Hepatocyte (in vitro differentiated cells): ENCODE measurements at regions not wholly inside any gene's neighbourhood (a gene's known extent, or its start where the extent isn't known, plus 50 kb on each side); places are given as distances from the start of the nearest gene placed in this dataset.
A peak's percentile ranks its signal among the peaks of the same experiment; 100 is the strongest.

Experiments used
- DNase-seq: peaks from one replicate; pipeline ENCODE4 v3.0.0-alpha.2; 2016; ENCODE audit warnings: low spot score
- H2AFZ ChIP-seq: fragments of 200-600 bp; sonication (generic); 2 replicates; pipeline ENCODE4 v1.6.0; 2016; ENCODE audit warnings: antibody characterized with exemption, mild to moderate bottlenecking
- H3K27ac ChIP-seq: fragments of 200-600 bp; sonication (generic); 2 replicates; pipeline ENCODE4 v1.5.1; 2016; ENCODE audit warnings: mild to moderate bottlenecking
- H3K27me3 ChIP-seq: fragments of 200-600 bp; sonication (generic); 2 replicates; pipeline ENCODE4 v1.6.1; 2016
- H3K36me3 ChIP-seq: fragments of 200-600 bp; sonication (generic); replicated peaks from 2 replicates; pipeline ENCODE4 v1.5.1; 2016; ENCODE audit warnings: low read depth; ENCODE audit not compliant: insufficient read depth
- H3K4me1 ChIP-seq: fragments of 200-600 bp; sonication (generic); 2 replicates; pipeline ENCODE4 v1.5.1; 2016; ENCODE audit warnings: mild to moderate bottlenecking, moderate library complexity; ENCODE audit not compliant: insufficient read depth
- H3K4me2 ChIP-seq: fragments of 200-600 bp; sonication (generic); 2 replicates; pipeline ENCODE4 v1.6.0; 2016
- H3K4me3 ChIP-seq: fragments of 200-600 bp; sonication (generic); 2 replicates; pipeline ENCODE4 v1.5.1; 2016; ENCODE audit warnings: mild to moderate bottlenecking
- H3K79me2 ChIP-seq: fragments of 200-600 bp; sonication (generic); 2 replicates; pipeline ENCODE4 v1.6.0; 2017; ENCODE audit warnings: mild to moderate bottlenecking
- H3K9me2 ChIP-seq: fragments of 200-600 bp; sonication (generic); replicated peaks from 2 replicates; pipeline ENCODE4 v1.6.0; 2017; ENCODE audit warnings: mild to moderate bottlenecking; ENCODE audit not compliant: insufficient read depth
- H3K9me3 ChIP-seq: fragments of 200-600 bp; sonication (generic); 2 replicates; pipeline ENCODE4 v1.5.1; 2016; ENCODE audit warnings: low read depth, mild to moderate bottlenecking
- H4K20me1 ChIP-seq: fragments of 200-600 bp; sonication (generic); 2 replicates; pipeline ENCODE4 v1.6.0; 2016; ENCODE audit warnings: mild to moderate bottlenecking; ENCODE audit not compliant: insufficient read depth, poor library complexity, severe bottlenecking
- EZH2 ChIP-seq: fragments of 200-600 bp; sonication (generic); IDR thresholded peaks from 2 replicates; pipeline ENCODE4 v1.6.1; 2016; ENCODE audit warnings: antibody characterized with exemption, mild to moderate bottlenecking, borderline replicate concordance
- EZH2phosphoT487 ChIP-seq: fragments of 200-600 bp; sonication (generic); IDR thresholded peaks from one replicate; pipeline ENCODE4 v1.6.1; 2018; ENCODE audit warnings: antibody characterized with exemption, mild to moderate bottlenecking, low read depth, moderate library complexity; ENCODE audit not compliant: unreplicated experiment, severe bottlenecking
- WGBS: methylation state at CpG from one replicate; pipeline ENCODE4 v1.1.6; 2016; ENCODE audit warnings: low lambda C conversion rate; ENCODE audit errors: missing lambda C conversion rate; 5-methylcytosine and 5-hydroxymethylcytosine counted together
- TF ChIP-seq, protein P1 (sequence below): fragments of 200-600 bp; sonication (generic); IDR thresholded peaks from 2 replicates; pipeline ENCODE4 v1.5.1; 2016; ENCODE audit warnings: antibody characterized with exemption, mild to moderate bottlenecking; ENCODE audit not compliant: poor library complexity

DNA sequence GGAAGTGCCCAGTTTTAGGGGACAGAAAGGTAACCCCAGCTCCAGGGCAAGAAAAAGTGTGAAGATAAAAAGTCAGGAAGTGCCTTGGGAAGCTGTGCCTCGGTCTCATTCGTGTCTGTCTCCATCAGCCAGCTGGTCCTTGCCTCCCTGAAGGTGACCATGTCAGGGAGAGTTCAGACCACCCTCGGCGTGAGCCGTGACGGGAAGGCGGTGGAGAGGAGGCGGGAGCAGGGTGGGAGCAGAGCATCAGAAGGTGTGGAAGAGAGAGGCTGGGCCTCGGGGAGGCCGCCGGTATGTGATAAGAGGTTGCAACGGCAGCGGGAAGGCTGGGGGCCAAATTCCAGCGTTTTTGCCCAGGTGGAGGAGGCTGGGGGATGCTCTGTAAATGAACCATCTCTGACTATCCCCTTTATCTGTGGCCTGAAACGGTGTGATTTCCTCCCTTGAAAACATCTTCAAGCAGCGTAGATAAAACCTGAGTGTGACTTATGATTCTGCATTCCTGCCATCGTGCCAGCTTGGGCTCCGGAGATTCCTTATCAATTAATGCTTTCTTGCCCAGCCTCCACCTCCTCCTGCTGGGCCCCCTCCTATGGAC is 251.8 kb downstream of the IRF8 start:
- no peaks in the 10 kb centered on the region for H4K20me1 ChIP-seq
- WGBS = 70% methylated on average over 18 of the region's 18 CpGs
- H3K27ac ChIP-seq = peak overlapping the region; percentile 94
- H3K9me2 ChIP-seq = no peaks in the 10 kb centered on the region
- no peaks in the 10 kb centered on the region for H3K27me3 ChIP-seq
- no peaks in the 10 kb centered on the region for H3K9me3 ChIP-seq
- no peak for DNase-seq
- TF ChIP-seq EZH2phosphoT487 (no peak), EZH2 (no peak)
- TF ChIP-seq, protein P1, sequence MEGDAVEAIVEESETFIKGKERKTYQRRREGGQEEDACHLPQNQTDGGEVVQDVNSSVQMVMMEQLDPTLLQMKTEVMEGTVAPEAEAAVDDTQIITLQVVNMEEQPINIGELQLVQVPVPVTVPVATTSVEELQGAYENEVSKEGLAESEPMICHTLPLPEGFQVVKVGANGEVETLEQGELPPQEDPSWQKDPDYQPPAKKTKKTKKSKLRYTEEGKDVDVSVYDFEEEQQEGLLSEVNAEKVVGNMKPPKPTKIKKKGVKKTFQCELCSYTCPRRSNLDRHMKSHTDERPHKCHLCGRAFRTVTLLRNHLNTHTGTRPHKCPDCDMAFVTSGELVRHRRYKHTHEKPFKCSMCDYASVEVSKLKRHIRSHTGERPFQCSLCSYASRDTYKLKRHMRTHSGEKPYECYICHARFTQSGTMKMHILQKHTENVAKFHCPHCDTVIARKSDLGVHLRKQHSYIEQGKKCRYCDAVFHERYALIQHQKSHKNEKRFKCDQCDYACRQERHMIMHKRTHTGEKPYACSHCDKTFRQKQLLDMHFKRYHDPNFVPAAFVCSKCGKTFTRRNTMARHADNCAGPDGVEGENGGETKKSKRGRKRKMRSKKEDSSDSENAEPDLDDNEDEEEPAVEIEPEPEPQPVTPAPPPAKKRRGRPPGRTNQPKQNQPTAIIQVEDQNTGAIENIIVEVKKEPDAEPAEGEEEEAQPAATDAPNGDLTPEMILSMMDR = no peak
- no peaks in the 10 kb centered on the region for H3K36me3 ChIP-seq
- no peaks in the 10 kb centered on the region for H3K79me2 ChIP-seq
- peaks cover 11% of the 10 kb centered on the region for H3K4me1 ChIP-seq
- peak overlapping the region; percentile 1 for H3K4me2 ChIP-seq
- no peak overlapping the region for H3K4me3 ChIP-seq
- peak overlapping the region; percentile 14 for H2AFZ ChIP-seq

DNA sequence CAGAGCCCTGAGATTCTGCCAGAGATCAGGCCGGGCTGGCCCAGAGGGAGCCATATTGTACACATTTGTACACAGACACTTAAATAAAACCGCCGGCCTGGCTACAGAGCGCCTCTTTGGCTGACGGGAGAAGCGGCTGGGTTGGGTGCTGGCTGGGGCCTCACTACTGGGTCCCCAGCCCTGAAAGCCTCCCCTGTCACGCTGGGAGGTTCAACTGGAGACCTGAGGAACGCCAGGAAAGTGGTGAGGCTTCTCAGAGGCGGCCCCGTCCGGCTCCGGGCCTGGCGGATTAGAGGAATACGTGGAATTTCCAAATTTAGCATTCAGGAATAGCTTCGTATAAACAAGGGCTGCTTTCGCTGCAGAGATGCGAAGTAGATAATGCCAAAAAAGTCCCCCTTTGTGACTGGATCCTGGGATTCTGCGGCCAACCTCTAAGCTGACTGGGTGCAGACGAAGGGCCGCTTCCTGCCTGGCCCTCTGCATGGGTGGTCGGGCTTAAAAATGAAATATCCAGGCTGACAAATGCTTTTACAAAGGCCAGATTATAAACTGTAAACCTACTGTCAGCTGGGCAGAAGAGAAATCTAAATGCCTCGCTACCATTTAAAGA is 252.4 kb downstream of the IRF8 start:
- Histone ChIP-seq H3K9me3 (no peaks in the 10 kb centered on the region), H3K4me2 (peak overlapping the region; percentile 1), H3K9me2 (no peaks in the 10 kb centered on the region), H3K4me3 (no peak overlapping the region), H3K27ac (peak overlapping the region; percentile 94), H3K4me1 (peaks cover 11% of the 10 kb centered on the region), H2AFZ (peak overlapping the region; percentile 14), H3K79me2 (no peaks in the 10 kb centered on the region), H4K20me1 (no peaks in the 10 kb centered on the region), H3K36me3 (no peaks in the 10 kb centered on the region), H3K27me3 (no peaks in the 10 kb centered on the region)
- peak; percentile 69 for DNase-seq
- 51% methylated on average over 22 of the region's 22 CpGs for WGBS
- TF ChIP-seq, protein P1 = no peak
- TF ChIP-seq EZH2 = no peak
- no peak for TF ChIP-seq EZH2phosphoT487

DNA sequence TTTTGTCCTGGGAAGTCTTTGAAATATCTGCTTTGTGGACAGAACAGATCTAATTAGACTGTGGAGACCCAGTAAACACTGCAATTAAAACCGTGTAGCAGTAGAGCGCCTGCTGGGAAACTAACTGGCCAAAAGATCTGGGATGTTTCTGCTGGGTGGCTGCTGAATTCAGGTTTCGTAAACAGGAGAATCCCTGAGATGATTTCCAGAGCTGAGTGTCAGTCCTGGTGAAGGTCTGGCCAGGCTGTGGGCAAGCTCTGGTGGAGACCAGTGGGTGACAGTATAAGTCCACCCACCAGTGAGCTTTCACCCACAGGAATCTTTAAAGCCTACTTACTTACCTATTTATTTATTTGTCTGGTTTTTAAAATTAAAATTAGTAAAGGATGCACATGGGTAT is 257.2 kb downstream of the IRF8 start:
- no peaks in the 10 kb centered on the region for H3K36me3 ChIP-seq
- no peak overlapping the region for H3K27ac ChIP-seq
- TF ChIP-seq EZH2 (no peak), EZH2phosphoT487 (no peak)
- TF ChIP-seq, protein P1 = no peak
- no peaks in the 10 kb centered on the region for H3K9me2 ChIP-seq
- no peaks in the 10 kb centered on the region for H3K79me2 ChIP-seq
- no peak overlapping the region for H2AFZ ChIP-seq
- peaks cover 11% of the 10 kb centered on the region for H3K4me1 ChIP-seq
- no peak for DNase-seq
- no peaks in the 10 kb centered on the region for H3K27me3 ChIP-seq
- no peaks in the 10 kb centered on the region for H4K20me1 ChIP-seq
- H3K4me2 ChIP-seq = no peak overlapping the region
- H3K9me3 ChIP-seq = no peaks in the 10 kb centered on the region
- WGBS = 58% methylated on average over 3 of the region's 3 CpGs
- H3K4me3 ChIP-seq = no peak overlapping the region
